ENCODE measurements at regions not wholly inside any gene's neighbourhood (a gene's known extent, or its start where the extent isn't known, plus 50 kb on each side); places are given as distances from the start of the nearest gene placed in this dataset.

DNA sequence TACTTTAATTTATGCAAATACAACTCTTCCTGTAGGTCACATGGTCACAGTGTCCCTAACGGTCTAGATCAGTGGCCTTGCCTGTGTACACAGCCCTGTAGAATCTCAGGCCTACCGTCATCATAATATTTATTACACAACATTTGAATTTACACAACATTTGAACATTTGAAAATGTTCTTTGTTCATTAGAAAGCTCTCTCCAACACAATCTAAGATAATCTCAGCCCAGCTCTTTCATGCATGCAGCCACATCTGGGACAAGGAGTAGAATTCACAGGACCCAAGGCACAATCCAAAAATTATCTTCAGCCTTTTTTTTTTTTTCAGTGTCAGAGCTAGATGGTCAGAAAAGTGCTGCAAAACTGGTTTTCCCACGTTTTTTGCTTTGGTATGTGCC, 892.8 kb downstream of the TFAP2A start:
- no peaks in the 10 kb centered on the region for H3K79me2 ChIP-seq (ENCODE audit: insufficient read depth, low read length)
- no peak for DNase-seq
- no peaks in the 10 kb centered on the region for H3K9me3 ChIP-seq (replicated peaks in 1 of 2; ENCODE audit: control insufficient read depth in 1 of 2, insufficient read depth in 1 of 2, low read length in 2 of 2)
- Mint-ChIP-seq H3K9me3 (peaks cover 0 to 7% (median 2%) of the 10 kb centered on the region in 7 donors), H3K27me3 (ENCODE audit: low read depth in 3 of 3) (peaks cover 0 to 1% (median 0%) of the 10 kb centered on the region in 3 donors), H3K4me1 (no peaks in the 10 kb centered on the region), H3K36me3 (no peaks in the 10 kb centered on the region), H3K27ac (no peak overlapping the region), H3K4me3 (no peak overlapping the region)
- H4K20me1 ChIP-seq (ENCODE audit: insufficient read depth, low read length), result no peaks in the 10 kb centered on the region
- H3K4me3 ChIP-seq (replicated peaks in 1 of 3; ENCODE audit: low read depth in 2 of 3, low read length in 3 of 3), result no peak overlapping the region
- 88% methylated on average over 2 of the region's 3 CpGs for WGBS (ENCODE audit: insufficient coverage)
- intact Hi-C loops (cut with micrococcal nuclease), result no loop called here
- no peak overlapping the region for H2AFZ ChIP-seq (ENCODE audit: insufficient read depth, low read depth, low read length, poor library complexity, severe bottlenecking)
- TF ChIP-seq, protein P1, sequence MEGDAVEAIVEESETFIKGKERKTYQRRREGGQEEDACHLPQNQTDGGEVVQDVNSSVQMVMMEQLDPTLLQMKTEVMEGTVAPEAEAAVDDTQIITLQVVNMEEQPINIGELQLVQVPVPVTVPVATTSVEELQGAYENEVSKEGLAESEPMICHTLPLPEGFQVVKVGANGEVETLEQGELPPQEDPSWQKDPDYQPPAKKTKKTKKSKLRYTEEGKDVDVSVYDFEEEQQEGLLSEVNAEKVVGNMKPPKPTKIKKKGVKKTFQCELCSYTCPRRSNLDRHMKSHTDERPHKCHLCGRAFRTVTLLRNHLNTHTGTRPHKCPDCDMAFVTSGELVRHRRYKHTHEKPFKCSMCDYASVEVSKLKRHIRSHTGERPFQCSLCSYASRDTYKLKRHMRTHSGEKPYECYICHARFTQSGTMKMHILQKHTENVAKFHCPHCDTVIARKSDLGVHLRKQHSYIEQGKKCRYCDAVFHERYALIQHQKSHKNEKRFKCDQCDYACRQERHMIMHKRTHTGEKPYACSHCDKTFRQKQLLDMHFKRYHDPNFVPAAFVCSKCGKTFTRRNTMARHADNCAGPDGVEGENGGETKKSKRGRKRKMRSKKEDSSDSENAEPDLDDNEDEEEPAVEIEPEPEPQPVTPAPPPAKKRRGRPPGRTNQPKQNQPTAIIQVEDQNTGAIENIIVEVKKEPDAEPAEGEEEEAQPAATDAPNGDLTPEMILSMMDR (IDR thresholded peaks at IDR 0.05), result no peak
- H3K9ac ChIP-seq (ENCODE audit: insufficient read depth, low read length, poor library complexity, severe bottlenecking), result no peak overlapping the region
- H3K27ac ChIP-seq (ENCODE audit: low read depth in 1 of 2, low read length in 2 of 2), result no peak overlapping the region
- H3K4me2 ChIP-seq (replicated peaks; ENCODE audit: extremely low read depth, low read length, poor library complexity, severe bottlenecking), result no peak overlapping the region
- H3K27me3 ChIP-seq (ENCODE audit: control insufficient read depth in 2 of 2, insufficient read depth in 2 of 2, low read length in 2 of 2), result no peaks in the 10 kb centered on the region
- no peaks in the 10 kb centered on the region for H3K4me1 ChIP-seq (ENCODE audit: control insufficient read depth in 1 of 2, insufficient read depth in 2 of 2, low read length in 2 of 2)
- H3K36me3 ChIP-seq (replicated peaks in 1 of 2; ENCODE audit: control insufficient read depth in 1 of 2, insufficient read depth in 2 of 2, low read length in 2 of 2), result no peaks in the 10 kb centered on the region

DNA sequence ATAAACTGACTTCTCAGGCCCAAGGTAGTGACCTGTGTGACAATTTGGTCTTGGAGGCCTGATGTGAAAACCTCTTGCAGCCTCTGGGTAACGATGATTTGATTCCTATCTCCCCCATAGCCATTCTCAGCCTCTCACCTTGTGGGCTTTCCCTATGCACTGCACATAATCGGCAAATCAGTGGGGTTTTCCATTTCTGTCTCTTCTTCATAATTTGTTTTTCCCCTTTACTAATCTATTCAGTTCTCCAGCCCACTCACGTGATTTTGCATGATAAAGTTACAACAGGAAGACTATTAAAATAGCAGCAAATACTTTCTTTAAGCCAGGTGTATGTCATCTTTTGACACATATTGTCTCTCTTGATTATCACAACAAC, 893.7 kb downstream of the TFAP2A start:
- H3K9me3 ChIP-seq (replicated peaks in 1 of 2; ENCODE audit: control insufficient read depth in 1 of 2, insufficient read depth in 1 of 2, low read length in 2 of 2), result no peaks in the 10 kb centered on the region
- WGBS (ENCODE audit: insufficient coverage), result 89% methylated on average over 3 of the region's 3 CpGs
- DNase-seq, result no peak
- H3K4me1 ChIP-seq (ENCODE audit: control insufficient read depth in 1 of 2, insufficient read depth in 2 of 2, low read length in 2 of 2), result no peaks in the 10 kb centered on the region
- Mint-ChIP-seq H3K9me3 (peaks cover 0 to 6% (median 2%) of the 10 kb centered on the region in 7 donors), H3K4me1 (no peaks in the 10 kb centered on the region), H3K4me3 (no peak overlapping the region), H3K27ac (no peak overlapping the region), H3K36me3 (no peaks in the 10 kb centered on the region), H3K27me3 (ENCODE audit: low read depth in 3 of 3) (peaks cover 0 to 1% (median 0%) of the 10 kb centered on the region in 3 donors)
- intact Hi-C loops (cut with micrococcal nuclease), result no loop called here
- H3K4me3 ChIP-seq (replicated peaks in 1 of 3; ENCODE audit: low read depth in 2 of 3, low read length in 3 of 3), result no peak overlapping the region
- no peaks in the 10 kb centered on the region for H4K20me1 ChIP-seq (ENCODE audit: insufficient read depth, low read length)
- H3K27me3 ChIP-seq (ENCODE audit: control insufficient read depth in 2 of 2, insufficient read depth in 2 of 2, low read length in 2 of 2), result no peaks in the 10 kb centered on the region
- H3K27ac ChIP-seq (ENCODE audit: low read depth in 1 of 2, low read length in 2 of 2), result no peak overlapping the region
- no peaks in the 10 kb centered on the region for H3K36me3 ChIP-seq (replicated peaks in 1 of 2; ENCODE audit: control insufficient read depth in 1 of 2, insufficient read depth in 2 of 2, low read length in 2 of 2)
- TF ChIP-seq, protein P1 (IDR thresholded peaks at IDR 0.05), result no peak
- H2AFZ ChIP-seq (ENCODE audit: insufficient read depth, low read depth, low read length, poor library complexity, severe bottlenecking), result no peak overlapping the region
- no peak overlapping the region for H3K4me2 ChIP-seq (replicated peaks; ENCODE audit: extremely low read depth, low read length, poor library complexity, severe bottlenecking)
- H3K9ac ChIP-seq (ENCODE audit: insufficient read depth, low read length, poor library complexity, severe bottlenecking), result no peak overlapping the region
- no peaks in the 10 kb centered on the region for H3K79me2 ChIP-seq (ENCODE audit: insufficient read depth, low read length)
